Esophagus mucosa (tissue), 1 donor: ENCODE measurements at regions not wholly inside any gene's neighbourhood (a gene's known extent, or its start where the extent isn't known, plus 50 kb on each side); places are given as distances from the start of the nearest gene placed in this dataset.

ENCODE experiments used
- ATAC-seq: fragments of 200-7000 bp; cut with Tn5 transposase; one replicate; pipeline ENCODE4 v1.9.1; 2020
- donor health status: DM: yes; HTN: yes; CAD: no.

DNA sequence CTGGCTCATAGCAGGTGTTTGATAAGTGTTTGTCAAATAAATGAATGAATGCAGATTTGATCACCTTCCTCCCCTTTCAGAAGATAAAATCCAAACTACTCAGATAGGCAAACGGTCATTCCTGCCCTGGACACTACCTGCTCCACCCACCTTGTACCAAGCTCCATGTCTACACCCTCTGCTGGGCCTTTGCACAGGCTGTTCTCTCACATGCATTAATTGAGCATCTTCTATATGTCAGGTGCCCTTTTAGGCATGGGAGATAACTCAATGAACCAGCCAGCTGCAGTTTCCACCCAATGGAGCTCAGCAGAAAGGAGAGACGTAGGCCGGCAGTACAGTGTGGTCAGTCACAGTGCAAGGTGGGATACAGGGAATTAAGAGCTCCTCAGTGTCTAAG, 102.3 kb upstream of the CPEB4 start:
- no peak for ATAC-seq

DNA sequence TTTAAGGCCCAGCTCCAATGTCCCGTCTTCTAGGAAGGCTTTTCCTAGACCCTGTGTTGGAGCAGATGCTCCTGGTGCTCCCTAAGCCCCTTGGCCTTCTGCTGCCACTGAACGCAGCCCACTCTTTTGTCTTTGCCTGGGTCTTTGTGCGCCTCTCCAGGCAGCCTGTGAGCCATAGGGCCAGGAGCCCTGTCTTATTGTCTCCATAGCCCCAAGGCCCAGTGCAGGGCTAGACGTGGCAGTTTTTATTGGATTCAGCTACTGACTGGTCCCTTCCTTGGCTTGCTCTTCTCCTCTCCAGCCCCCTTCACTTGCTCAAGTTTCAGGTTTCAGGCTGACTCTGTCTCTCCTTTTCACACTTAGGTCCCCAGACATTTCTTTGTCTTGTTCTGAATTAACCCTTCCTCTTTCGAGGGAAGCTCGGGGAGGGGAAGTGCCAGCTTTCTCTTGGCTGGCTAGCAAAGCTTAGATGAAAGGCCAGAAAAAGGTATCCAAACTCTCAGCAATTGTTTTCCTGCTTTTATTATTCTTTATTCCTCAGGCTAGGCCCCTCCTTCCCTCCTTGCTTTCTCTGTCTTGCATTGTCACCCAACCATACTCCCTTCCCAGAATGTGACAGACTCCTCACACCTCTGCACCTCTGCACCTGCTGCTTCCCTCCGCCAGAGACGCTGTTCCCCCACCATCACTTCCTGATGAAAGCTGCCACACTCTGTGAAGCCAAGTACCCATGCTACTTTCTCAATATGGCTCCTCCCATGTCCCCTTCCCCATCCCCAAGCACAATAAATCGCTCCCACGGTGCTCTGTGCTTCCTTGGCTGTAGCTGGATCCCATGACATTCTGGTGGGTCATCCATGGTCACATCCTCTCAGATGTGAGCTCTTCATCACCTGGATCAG, 101.6 kb upstream of the CPEB4 start:
- ATAC-seq, result no peak

DNA sequence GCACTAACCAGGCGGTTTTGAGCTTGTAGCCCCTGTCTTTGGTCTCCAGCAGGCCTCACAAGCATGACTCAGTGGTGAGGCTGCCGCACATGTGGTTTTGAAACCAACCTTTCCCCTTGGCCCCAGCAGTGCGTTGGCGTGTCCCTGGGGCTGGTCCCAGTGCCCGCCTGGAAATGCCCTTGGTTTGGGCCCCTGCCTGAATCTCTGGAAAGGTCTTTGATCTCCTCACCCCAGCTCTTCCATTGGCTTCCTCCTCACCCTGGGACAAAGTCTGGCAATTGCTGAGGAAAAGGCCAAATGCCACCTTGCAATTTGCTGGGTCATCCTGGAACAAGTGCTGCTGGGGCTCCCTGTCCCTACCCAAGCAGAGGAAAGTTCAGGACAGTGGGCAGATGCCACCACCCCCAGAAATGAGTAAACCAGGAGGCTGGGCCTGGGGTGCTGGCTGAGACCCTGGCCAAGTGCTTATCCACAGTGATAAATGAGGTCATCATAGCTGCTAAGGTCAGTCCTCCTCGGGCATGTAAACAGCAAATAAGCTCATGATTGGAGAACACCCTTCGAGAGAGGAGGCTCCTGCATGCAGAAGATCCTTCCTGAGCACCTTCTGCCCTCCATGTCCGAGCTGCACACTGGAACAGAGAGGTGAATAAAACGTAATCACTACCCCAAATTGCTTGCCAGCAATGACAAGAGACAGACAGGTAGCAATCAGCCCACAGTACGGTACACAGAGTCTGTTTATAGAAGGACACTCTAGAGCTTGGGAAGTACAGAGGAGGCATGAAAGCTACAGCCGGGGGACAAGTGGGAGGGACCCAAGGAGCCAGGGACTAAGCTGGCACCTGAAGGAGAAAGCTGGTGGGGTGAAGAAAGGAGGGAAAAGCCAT, 98.9 kb upstream of the CPEB4 start:
- peak; percentile 49 for ATAC-seq

DNA sequence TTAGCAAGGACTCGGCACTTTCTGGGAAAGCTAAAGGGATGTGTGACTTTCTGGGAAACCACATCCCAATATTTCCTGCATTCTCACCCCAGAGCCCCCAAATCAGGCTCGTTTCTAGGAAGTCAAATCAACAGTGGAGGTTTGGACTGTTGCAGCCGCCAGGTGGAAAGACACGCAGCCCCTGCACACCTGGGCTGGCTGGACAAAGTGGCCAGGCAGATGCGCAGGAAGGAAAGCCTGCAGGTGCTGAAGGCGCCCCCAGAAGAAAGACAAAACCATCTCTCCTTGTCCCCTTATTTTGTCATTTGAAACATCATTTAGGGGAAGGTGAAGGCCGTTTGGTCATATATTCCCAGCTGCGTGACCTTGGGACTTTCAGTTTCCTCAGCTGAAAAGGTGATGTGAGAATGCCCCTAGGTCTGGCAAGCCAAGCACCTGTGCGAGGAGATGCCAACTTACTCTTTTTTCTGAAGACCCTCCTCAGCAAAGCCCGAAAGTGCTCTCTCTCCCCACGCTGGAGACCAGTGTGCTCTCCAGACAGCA, 97.9 kb upstream of the CPEB4 start:
- no peak for ATAC-seq

DNA sequence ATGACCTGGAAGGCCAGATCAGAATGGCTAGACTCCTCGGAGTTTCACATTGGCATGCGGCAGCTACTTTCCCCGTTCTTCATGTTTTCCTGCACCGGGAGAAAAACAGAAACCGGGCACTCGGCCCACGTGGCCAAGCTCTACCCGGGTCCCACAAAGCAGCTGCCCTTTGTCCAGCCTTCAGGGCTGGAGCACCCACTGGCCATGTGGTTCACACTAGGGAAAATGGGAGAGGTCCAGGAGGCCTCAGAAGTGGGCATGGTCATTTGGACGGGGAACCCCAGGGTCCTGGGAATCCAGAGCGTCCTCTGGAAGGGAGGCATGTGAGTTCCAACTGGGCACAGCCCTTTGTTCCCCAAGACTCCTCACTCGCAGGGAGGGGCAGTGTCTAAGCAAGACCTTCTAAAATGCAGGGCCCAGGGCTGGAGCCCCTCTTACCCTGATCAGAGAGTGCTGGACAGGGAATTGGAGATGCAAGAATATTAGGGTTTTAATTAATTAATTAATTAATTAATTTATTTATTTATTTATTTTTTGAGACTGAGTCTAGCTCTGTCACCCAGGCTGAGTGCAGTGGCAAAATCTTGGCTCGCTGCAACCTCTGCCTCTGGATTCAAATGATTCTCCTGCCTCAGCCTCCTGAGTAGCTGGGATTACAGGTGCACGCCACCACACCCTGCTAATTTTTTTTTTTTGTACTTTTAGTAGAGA, 97.2 kb upstream of the CPEB4 start:
- no peak for ATAC-seq

DNA sequence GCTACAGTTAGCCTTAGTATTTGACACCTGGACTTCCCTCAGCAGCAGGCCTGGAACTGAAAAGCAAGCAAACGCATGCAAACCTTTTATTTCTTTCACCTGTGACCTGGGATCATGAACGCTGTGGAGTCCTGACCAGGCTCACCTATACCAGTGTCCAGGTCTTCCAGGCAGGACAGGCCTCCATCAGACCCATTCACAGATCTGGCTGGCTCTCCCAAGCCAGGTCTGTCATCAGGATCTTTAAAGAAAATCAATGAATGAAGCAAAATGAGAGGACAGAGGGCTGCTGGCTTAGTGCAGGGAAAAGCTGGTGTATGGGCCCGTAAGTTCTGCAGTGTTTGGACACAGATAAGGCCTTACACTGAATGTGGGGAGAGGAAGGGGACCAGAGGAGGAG, 96.3 kb upstream of the CPEB4 start:
- no peak for ATAC-seq

DNA sequence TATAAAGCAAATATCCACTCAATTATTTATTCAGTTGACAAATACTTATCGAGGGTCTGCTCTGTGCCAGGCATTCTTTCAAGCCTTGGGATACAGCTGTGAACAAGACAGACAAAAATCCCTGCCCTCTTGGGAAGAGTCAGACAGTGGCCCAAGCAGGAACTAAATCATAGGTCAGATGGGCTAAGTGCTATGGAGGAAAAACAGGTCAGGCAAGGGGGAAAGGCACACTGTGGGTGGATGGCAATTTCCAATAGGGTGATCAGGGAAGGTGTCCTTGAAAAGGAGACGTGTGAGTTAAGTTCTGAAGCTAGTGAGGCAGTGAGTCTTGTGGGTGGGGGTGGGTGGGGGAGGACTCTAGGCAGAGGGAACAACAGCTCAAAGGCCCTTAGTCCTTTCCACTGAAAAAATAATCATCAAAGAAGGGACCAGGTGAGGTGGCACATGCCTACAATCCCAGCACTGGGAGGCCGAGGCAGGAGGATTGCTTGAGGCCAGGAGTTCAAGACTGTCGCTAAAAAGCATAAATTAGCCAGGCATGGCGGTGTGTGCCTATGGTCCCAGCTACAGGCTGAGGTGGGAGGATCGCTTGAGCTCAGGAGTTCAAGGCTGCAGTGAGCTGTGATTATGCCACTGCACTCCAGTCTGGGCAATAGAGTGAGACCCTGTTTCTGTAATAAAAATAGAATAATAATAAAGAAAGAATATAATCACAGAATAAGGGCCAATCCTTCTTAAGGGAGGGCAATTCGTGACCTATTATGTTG, 95.2 kb upstream of the CPEB4 start:
- ATAC-seq, result peak; percentile 59

DNA sequence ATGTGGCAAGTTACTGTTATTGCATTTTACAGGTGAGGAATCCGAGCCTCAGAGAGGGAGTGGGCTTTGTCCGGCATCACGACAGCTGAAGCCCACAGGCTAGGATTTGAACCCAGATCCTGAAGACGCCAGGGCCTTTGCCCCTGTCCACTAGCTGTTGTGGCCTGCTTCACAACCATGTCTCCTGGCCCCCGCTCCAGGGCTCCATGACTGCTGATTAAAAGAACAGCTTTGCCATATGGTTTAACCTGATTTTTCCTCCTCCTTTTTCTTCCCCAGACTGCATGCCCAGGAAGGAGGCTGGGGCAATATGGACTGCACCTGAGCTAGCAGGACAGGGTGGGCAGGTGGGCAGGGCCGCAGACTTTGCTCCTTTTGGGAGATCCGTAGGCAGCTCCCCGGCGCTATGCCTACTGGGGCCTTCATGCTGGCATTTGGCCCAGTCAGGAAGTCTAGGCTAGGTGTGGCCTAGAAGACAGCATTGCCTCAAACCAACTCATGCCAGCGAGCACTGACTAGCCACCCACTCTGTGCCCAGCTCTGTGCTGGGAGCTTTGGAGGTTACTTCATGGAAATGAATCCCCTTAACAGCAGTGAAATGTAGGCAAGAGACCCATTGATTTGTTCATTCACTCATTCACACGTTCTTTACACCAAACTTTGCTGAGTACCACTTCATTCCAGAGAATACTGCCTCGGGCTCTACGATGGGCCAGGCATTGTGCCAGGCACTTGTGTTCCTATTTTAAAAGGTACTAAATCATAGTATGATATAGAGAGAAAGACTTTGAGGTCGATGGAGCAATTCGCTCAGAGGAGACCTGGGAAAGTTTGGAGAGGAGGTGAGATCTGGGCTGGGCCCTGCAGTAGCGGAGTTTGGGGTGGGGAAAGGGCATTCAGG, 94.3 kb upstream of the CPEB4 start:
- peak; percentile 72 for ATAC-seq

DNA sequence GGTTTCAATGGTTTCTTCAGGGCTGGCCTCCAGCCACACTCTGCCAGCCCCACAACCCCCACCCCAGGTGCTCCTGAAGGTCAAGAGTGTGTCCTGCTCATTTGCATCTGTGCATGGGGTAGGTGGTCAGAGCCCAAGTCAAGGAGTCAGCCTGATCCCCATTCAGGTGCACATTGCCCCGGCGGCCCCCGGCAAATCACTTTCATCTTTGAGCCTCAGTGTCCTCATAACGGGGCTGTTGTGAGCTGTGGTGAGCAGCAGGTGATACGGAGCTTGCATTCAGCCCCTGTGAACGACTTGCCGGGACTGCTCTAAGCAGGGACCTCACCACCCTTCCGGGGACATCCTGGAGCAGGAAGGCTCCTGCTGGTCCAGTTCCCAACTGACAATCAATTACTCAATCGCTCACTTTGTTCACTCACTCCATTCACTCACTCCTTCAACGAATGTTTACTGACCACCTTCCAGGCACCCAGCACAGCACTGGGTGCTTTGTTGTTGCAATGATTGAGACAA, 93.2 kb upstream of the CPEB4 start:
- ATAC-seq, result peak; percentile 15

DNA sequence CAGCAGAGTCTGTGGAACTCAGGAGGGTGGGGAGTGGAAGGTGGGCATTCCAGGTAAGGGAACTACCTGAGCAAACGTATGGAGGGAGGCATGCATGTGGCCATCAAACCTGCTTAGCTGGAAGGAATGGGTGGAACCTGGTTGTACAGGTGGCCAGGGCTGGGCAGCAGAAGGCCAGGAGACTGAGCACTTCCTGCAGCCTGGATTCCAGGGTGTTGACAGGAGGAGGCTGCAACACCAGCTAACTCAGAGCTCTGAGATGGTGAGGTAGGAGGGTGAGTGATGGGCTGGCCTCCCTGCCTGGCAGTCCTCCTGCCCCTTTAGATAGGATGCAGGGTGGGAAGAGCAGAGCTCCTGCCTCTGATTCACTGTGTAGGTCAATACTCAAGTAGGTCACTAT, 92.5 kb upstream of the CPEB4 start:
- ATAC-seq, result peak; percentile 84

DNA sequence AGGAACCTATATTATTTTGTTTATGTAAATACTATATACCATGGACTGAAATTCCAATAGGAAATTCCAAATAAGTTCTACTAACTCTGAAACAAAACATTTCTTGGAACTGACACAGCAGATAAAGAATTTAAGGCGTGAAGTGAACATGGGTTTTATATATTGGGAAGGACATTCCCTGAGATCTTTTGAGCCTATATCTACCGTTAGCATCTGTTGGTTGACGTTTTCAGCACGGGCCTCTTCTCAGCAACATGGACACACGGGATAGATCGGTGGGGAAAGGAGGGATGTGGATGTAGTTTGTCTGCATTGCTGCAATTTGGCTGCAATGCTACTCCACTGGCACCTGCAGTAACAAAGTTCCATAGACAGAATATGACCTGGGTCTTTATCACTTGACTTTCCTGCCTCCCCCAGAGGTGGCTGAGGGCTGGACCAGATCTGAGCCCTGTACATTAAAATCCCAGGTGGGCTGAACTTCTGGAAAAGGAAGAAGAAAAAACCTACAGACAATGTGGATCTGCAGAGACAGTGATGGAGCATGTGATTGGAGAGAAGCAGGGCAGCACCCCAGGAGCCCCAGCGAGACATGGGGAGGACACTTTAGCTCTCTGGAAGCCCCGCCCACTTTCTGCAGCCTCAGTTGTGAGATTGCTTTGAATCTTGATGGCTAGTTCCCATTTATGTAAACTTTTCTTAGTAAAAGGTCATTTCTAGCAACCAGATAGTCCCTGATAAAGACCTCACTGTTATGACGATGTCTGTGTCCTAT, 91.2 kb upstream of the CPEB4 start:
- ATAC-seq, result no peak

DNA sequence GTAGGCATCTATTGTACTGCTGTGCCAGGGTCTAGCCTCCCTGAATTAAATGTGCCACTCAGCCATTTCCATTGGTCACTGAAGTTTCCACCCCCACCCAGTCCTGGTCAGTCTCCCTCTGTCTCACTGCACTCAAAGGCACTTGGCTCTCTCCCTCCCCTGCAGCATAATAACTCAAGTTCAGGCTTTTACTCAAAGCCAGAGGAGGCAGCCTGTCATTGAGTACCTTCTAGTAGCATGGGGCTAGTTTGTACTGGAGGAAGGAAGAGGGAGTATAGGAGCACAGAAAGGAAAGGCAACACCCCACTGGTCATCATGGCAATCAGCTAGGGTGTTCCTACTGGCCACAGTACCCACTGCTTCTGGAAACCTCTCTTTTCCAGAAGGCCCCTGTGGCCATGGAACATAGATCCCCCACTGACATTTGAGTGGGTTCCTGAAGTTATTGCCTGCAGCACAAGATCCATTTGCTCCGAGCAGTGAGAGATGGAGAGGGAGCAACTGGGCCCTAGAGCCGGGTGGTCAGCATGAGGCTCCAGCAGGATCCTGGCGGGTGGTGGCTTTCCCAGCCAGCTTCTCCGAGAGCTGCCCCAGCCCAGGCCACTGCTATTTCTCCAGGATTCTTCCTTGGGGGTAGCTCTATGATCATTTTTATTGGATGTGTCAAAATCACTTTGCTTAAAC, 89.9 kb upstream of the CPEB4 start:
- ATAC-seq, result no peak

DNA sequence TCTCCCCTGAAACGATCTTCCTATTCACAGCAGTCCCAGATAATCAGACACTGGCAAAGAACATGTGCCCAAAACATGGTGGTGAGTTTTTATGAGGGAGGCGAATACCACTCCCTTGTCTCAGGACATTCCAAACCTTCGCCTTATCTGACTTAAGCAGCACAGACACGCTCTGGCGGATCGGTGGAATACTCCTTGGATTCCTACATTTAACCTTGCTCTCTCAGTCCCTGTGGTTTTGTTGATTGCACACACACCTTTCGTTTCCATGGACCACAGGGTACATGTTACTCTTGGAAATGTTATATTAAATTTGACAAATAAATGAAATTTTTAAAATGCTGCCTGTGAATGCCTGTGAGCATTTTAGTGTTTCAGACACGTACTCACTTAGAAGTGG, 87.8 kb upstream of the CPEB4 start:
- no peak for ATAC-seq

DNA sequence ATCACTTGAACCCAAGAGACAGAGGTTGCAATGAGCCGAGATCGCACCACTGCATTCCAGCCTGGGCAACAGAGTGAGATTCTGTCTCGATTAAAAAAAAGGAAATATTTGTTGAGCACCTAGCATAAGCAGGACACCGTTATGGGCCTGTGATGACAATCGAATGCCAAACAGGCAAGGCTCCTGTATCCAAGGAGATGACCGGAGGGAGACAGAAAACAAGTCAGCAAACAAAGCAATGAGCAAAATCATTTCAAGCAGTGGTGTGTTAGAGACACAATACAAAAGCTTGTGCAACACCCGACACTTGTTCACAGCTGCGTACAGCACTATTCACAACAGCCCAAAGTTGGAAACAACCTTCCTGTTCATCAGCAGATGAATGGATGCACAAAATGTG, 87.1 kb upstream of the CPEB4 start:
- no peak for ATAC-seq

DNA sequence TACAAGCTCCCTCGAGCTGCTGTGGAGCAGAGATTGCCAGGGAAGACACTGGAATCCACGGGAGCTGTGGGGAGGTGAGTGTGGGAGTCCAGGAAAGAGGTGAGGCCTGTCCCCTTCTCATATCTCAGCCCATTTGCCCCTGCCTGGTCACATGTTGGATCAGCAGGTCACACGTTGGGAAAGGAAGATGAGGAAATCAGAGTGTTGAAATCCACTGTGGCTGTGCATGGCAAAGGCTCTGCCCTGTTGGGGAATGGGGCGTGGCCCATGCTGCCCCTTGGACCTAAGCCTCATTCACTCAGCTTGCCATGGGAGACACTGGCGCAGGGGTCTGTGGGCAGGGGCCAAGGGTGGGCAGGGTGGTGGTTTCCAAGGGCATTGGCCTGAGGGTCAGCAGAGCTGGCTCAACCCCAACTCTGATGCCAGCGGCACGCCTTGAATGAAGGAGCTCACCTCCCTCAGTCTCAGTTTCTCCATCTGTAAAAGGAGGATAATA, 85.4 kb upstream of the CPEB4 start:
- ATAC-seq, result peak; percentile 86

DNA sequence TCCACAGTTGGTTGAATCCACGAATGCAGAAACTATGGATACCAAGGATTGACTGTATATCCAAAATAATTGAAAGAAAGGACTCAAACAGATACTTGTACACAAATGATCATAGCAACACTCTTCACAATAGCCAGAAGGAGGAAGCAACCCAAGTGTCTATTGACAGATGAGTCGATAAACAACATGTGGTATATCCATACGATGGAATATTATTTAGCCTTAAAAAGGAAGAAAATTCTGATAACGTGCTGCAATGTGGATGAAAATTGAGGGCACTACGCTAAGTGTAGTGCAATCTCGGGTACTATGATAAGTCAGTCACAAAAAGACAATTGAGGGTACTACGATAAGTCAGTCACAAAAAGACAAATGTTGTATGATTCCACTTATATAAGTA, 83.6 kb upstream of the CPEB4 start:
- no peak for ATAC-seq

DNA sequence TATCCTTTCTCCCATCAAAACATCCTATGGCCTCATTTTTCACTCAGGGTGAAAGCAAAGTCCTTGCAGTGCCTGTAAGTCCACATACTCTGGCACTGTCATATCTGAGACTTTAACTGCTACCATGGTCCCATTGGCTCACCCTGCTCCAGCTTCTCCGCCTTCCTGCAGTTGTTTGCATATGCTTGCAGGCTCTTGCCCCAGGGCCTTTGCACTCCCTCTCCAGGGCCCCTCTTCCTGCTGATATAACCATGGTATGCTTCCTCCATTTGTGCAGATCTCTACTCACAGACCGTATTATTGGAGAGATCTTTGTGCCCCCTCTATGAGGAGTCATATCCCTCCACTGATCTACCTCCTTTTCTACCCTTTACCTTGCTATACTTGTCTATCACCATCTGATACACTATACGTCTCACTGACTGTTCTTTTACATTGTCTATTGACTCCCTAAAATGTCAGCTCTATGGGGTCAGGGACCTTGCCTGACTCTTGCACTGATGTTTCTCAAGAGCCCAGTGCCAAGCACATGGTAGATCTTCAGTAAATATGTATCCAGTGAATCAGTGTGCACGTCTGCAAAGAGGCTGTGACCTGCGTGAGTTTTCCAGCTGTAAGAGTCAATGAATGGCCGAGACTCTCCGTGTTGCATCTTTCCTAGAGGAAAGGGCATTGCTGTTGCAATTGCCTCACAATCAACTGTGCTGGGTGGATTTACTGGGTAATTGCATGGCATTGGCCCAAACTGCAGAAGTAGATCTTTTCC, 81.7 kb upstream of the CPEB4 start:
- no peak for ATAC-seq

DNA sequence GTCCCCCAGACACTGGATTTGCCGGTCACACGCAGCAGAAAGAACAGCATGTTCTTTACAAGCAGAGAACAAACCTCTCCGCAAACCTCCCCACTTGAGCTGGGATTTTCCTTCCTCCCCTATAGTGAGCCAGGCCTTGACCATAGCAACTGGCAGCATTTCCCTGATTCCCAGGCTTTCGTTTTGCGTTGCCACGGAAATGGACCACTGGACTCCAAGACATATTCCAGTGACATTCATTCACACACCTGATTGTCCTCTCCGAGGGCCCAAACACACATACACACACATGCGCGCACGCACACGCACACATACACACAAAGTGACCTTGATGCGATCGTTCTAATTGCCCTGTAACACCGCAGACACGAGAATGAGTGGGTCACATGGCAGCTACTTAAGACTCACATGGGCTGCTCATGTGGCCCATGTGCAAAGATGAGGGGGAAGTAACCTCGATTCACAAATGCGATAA, 80.9 kb upstream of the CPEB4 start:
- ATAC-seq, result no peak
